Spleen (tissue), 7 donors: ENCODE measurements at regions not wholly inside any gene's neighbourhood (a gene's known extent, or its start where the extent isn't known, plus 50 kb on each side); places are given as distances from the start of the nearest gene placed in this dataset.

Source experiments
- CTCF ChIP-seq, 11 experiments: fragments of 200-600 bp in 7 of 11; fragments of 450-650 bp in 4 of 11; sonication (generic) in 4 of 11; IDR thresholded peaks in 8 of 11; conservative IDR thresholded peaks in 3 of 11; 1 replicate in 7 of 11; 2 replicates in 4 of 11; pipeline versions ENCODE4 v1.4.0 to v1.8.0; 2016 to 2021; ENCODE audit warnings: antibody characterized with exemption in 11 of 11, inconsistent platforms in 4 of 11, mild to moderate bottlenecking in 1 of 11
- POLR2A ChIP-seq, 3 donors: fragments of 450-650 bp; IDR thresholded peaks; one replicate each; pipeline ENCODE4 v1.5.1; 2017; ENCODE audit warnings: antibody characterized with exemption in 3 of 3, mild to moderate bottlenecking in 1 of 3
- POLR2AphosphoS5 ChIP-seq, 3 donors: sonication (generic); formaldehyde crosslinking; IDR thresholded peaks; one replicate each; pipeline ENCODE4 v1.5.1; 2017; ENCODE audit warnings: antibody characterized with exemption in 3 of 3
- donor health status: DM: no; HTN: no; CAD: no; lungs with moderate emphysema.
- donor health status: DM: no; HTN: no; CAD: no.
- donor health status: DM: no; HTN: no; CAD: no.

DNA sequence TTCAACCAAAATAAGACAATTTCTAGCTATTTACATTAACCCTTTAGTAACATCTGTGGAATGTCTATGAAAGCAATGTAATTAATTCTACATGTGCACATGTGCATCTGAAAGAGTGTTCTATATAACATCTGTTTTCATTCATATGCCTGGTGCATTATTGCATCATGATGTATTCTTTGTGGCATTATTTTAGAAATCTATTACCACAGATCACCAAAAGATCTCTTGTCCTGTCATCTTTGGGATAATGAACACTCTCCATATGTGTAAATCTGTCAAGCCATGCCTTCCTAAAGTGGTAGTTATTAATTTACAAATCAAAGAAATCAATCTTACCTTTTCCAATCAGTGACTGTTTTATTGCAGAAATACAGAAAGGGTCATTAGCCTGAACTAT lies 86.9 kb downstream of the TRIB2 start:
- TF ChIP-seq CTCF (IDR thresholded peaks at IDR 0.05 in 8 of 11, conservative IDR thresholded peaks at IDR 0.05 in 3 of 11) (no peak), POLR2A (IDR thresholded peaks at IDR 0.05) (no peak), POLR2AphosphoS5 (IDR thresholded peaks at IDR 0.05) (no peak)
